Cardiac muscle cell (in vitro differentiated cells and primary cell): ENCODE measurements at regions not wholly inside any gene's neighbourhood (a gene's known extent, or its start where the extent isn't known, plus 50 kb on each side); places are given as distances from the start of the nearest gene placed in this dataset.
"Not testable (repeated sequence)": the region's sequence is repeated elsewhere in the genome, so short reads cannot be mapped to it uniquely, and the experiment has no call there.

Experiments used
- DNase-seq, 2 donors: peaks; one replicate each; pipeline versions ENCODE4 v3.0.0 to v3.0.0-alpha.2; 2010 to 2017; ENCODE audit warnings: low read depth in 1 of 2, low spot score in 1 of 2
- H3K27ac ChIP-seq: fragments of 200-600 bp; sonication (generic); 2 replicates; pipeline ENCODE4 v1.5.1; 2016
- H3K27me3 ChIP-seq: fragments of 200-600 bp; sonication (generic); 2 replicates; pipeline ENCODE4 v1.6.0; 2016; ENCODE audit warnings: control low read depth
- H3K36me3 ChIP-seq: fragments of 200-600 bp; sonication (generic); 2 replicates; pipeline ENCODE4 v1.5.1; 2016; ENCODE audit warnings: control low read depth
- H3K4me1 ChIP-seq: fragments of 200-600 bp; sonication (generic); 2 replicates; pipeline ENCODE4 v1.8.1; 2017; ENCODE audit warnings: low read depth, mild to moderate bottlenecking, mixed run types
- H3K4me3 ChIP-seq: fragments of 200-600 bp; sonication (generic); 2 replicates; pipeline ENCODE4 v1.5.1; 2016; ENCODE audit warnings: mild to moderate bottlenecking
- H3K9me3 ChIP-seq: fragments of 200-600 bp; sonication (generic); 2 replicates; pipeline ENCODE4 v1.5.1; 2017; ENCODE audit warnings: low read depth, mild to moderate bottlenecking, control low read depth
- TF ChIP-seq, protein P1 (sequence below): IDR thresholded peaks from 2 replicates; pipeline ENCODE4 v1.5.1; 2012; ENCODE audit warnings: low read depth, mild to moderate bottlenecking, low read length

DNA sequence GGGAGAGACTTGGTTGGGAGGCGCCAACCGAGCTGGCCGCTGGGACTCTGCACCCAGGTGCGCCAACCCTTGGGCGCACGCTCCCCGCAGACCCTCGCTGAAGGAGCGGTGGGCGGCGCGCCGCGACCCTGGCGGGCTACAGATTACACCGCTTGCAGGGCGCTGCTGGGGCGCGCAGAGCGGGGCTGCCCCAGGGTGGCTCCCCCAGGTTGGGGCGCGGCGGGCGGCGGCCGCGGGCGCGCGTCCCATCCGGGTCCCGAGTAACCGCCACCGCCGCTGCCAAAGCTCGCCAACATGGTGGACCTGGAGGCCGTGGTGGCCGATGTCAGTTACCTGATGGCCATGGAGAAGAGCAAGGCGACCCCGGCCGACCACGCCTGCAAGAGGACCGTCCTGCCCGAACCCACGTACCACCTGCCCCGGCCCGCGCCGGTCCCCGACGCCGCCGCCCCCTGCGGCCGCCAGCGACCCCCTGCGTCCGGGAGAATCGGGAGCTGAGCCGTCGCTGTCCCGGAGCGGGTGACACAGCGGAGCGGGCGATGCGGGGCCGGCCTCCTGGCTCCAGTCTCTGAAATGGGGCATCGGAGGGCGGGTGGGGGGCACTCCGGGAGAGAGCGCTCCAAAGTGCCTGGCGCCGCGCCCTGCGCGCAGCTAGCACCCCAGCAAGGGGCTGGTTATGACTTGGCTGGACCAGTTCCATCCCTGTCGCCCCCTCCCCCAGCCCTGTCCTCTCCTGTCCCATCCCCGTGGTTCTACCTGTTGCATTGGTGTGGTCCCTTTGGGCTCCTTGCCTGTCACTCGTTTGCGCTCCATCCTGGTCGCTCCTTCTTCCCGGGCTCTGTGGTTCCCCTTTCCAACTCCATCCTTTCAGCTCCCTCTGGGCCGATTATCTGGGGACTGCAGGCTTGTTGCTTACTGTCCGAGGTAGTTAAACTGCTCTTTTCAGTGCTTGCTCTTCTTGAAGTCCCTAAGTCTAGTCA, 143.3 kb upstream of the GRK3 start:
- Histone ChIP-seq H3K4me3 (peak overlapping the region; percentile 31), H3K27ac (no peak overlapping the region), H3K4me1 (peaks cover 3% of the 10 kb centered on the region), H3K9me3 (no peaks in the 10 kb centered on the region), H3K36me3 (no peaks in the 10 kb centered on the region), H3K27me3 (peaks cover 87% of the 10 kb centered on the region)
- no peak for DNase-seq
- TF ChIP-seq, protein P1, sequence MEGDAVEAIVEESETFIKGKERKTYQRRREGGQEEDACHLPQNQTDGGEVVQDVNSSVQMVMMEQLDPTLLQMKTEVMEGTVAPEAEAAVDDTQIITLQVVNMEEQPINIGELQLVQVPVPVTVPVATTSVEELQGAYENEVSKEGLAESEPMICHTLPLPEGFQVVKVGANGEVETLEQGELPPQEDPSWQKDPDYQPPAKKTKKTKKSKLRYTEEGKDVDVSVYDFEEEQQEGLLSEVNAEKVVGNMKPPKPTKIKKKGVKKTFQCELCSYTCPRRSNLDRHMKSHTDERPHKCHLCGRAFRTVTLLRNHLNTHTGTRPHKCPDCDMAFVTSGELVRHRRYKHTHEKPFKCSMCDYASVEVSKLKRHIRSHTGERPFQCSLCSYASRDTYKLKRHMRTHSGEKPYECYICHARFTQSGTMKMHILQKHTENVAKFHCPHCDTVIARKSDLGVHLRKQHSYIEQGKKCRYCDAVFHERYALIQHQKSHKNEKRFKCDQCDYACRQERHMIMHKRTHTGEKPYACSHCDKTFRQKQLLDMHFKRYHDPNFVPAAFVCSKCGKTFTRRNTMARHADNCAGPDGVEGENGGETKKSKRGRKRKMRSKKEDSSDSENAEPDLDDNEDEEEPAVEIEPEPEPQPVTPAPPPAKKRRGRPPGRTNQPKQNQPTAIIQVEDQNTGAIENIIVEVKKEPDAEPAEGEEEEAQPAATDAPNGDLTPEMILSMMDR, result no peak

DNA sequence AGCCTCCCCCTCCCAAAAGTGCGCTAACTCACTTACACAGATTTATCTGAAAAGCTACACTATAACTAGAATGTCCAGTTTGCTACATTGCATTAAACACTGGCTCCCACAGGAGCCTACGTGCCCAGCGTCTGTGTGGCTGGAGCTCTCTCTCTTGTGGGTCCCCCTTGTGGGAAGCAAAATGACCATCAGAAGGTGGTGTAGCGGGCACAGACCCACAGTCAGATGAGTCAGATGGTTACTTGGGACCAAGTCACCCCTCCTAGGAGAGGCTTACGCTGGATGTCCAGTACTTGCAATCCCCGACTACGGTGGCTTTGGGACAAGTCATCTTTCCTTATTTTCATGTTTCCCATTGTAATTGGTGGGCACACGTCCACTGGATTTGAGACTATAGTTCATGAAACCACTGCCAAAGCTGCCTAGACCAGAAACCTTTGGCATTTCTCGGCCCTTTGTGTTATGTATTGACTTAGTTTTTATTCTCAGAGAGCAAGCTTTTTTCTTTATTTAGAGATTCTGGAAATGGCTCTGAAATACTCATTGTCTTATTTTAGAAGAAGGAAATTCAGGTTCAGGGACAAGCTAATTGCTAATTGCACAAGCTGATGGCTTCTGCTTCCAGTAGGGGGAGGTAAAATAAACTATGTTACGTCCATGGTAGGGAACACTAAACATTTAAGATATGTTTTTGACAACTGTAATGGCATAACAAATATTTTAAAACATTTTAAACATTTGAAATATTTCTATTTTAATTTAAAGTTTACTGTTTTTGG, 137.8 kb upstream of the GRK3 start:
- not testable (repeated sequence) for H3K4me3 ChIP-seq, DNase-seq, H3K36me3 ChIP-seq, H3K4me1 ChIP-seq, H3K27ac ChIP-seq, H3K9me3 ChIP-seq
- H3K27me3 ChIP-seq, result peaks cover 33% of the 10 kb centered on the region
- TF ChIP-seq, protein P1, result peak; percentile 34

DNA sequence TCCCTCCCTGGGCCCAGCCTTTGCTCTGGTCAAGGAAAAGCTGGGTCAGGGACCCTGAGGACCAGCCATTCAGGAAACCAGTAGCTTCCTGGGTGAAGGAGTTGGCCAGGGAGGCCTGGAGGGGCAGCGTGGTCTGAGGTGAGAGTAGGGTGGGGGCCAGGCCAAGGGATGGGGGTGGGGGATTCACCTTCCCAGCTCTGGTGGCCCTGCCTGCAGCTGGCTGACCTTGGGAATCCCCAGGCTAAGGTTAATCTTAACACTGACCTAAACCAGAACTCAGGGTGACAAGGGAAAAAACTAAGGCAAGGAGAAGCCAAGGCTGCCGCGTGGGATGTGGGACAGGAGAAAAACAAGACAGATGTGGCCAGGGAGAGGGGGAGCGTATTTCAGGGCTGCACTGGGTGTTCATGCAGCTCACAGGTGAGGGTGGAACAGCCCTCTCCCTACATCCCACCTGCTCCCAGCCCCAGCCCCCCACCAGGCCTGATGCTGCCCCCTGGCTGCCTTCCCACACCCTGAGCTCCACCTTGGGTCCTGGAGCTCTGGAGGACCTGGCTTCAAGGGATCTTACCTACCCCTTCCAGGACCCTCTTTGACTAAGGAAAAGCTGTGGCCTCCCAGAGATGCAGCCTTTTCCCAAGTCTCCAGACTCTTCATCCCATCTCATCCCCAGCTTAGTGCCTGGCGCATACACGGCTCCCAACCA, 132.7 kb upstream of the GRK3 start:
- DNase-seq, H3K27ac ChIP-seq, H3K9me3 ChIP-seq, H3K4me3 ChIP-seq, H3K4me1 ChIP-seq, H3K36me3 ChIP-seq, H3K27me3 ChIP-seq: not testable (repeated sequence)

DNA sequence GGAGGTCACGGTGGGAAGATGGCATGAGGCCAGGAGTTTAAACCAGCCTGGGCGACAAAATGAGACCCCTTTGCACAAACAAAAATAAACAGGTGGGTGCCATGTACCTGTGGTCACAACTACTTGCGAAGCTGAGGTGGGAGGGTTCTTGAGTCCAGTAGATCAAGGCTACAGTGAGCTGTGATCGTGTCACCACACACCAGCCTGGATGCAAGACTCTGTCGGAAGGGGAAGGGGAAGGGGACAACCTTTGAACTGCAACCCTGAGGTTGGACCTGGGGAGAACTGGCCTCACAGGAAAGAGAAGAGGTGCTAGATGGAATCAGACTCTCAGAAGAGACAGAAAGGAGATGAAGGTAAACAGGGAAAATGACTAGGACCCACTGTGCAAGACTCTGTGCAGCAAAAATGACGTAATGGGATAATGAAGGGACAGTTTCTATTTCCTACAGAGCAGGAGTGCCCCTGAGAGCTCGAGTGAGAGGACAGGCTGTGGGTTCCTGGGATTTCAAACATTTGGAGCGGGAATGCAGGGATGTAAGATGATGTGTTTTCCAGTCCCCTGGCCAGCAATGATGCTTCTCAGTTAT, 131.0 kb upstream of the GRK3 start:
- not testable (repeated sequence) for H3K9me3 ChIP-seq, H3K36me3 ChIP-seq, H3K4me1 ChIP-seq

DNA sequence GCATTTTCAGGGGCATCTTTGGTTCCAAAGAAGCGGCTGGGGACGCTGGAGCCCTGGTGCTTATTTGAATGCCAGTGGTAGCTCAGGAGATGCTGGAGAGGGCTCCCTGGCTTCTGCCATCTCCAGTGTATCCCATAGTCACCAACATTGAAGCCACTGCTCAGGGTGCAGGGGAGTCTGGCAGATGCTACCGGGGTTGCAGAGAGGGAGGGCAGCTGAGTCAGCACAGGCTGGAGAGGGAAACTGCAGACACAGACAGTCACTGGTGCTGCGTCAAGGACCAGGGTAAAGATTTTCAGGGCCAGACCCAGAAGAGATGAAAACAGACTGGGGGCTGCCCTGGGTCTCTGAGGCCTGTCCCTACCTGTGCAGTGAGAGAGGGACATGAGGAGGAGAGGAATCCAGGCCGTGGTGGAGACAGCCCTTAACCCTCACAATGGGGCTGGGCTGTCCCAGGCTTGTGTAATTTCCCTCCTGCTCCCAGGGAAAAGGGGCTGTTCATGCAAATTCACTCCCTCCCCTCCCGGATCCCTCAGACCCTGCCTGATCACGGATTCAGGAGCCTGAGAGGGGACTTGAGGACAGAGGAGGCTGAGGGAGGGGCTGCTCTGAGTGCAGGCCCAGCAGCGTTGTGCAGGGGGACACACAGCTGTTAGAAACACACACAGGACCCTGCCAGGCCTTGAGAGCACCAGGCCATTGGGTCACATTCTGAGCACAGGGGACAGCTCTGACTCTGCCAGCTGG, 126.9 kb upstream of the GRK3 start:
- TF ChIP-seq, protein P1, result no peak
- H3K9me3 ChIP-seq, result no peaks in the 10 kb centered on the region
- no peaks in the 10 kb centered on the region for H3K4me1 ChIP-seq
- DNase-seq, result no peak
- H3K27me3 ChIP-seq, result no peaks in the 10 kb centered on the region
- H3K4me3 ChIP-seq, result no peak overlapping the region
- no peaks in the 10 kb centered on the region for H3K36me3 ChIP-seq
- H3K27ac ChIP-seq, result peak overlapping the region; percentile 12

More for the DNA sequence above, 131.0 kb upstream of the GRK3 start:
- H3K27ac ChIP-seq, H3K4me3 ChIP-seq, H3K27me3 ChIP-seq, DNase-seq: not testable (repeated sequence)
